Thymus (tissue), 11 donors: ENCODE measurements at regions not wholly inside any gene's neighbourhood (a gene's known extent, or its start where the extent isn't known, plus 50 kb on each side); places are given as distances from the start of the nearest gene placed in this dataset.

Experiments used
- DNase-seq, 9 donors: peaks; one replicate each; pipeline ENCODE4 v3.0.0-alpha.2; 2013; ENCODE audit warnings: low spot score in 9 of 9, low read depth in 6 of 9, missing footprints in 1 of 9
- H3K27ac ChIP-seq, 2 donors: one replicate each; pipeline ENCODE4 v1.5.1; 2013; ENCODE audit warnings: control low read depth in 1 of 2, low read depth in 1 of 2, low read length in 1 of 2, mild to moderate bottlenecking in 1 of 2, moderate library complexity in 1 of 2
- H3K27me3 ChIP-seq, 2 donors: one replicate each; pipeline ENCODE4 v1.5.1; 2013; ENCODE audit warnings: low read length in 1 of 2; ENCODE audit not compliant: control insufficient read depth in 2 of 2, insufficient read depth in 1 of 2
- H3K36me3 ChIP-seq, 2 donors: one replicate each; pipeline ENCODE4 v1.5.1; 2013; ENCODE audit warnings: low read length in 1 of 2, mild to moderate bottlenecking in 1 of 2, moderate library complexity in 1 of 2; ENCODE audit not compliant: control insufficient read depth in 2 of 2, insufficient read depth in 2 of 2
- H3K4me1 ChIP-seq, 2 donors: one replicate each; pipeline ENCODE4 v1.5.1; 2013; ENCODE audit warnings: low read length in 2 of 2; ENCODE audit not compliant: control insufficient read depth in 2 of 2, insufficient read depth in 2 of 2
- H3K4me3 ChIP-seq, 2 donors: one replicate each; pipeline ENCODE4 v1.5.1; 2013; ENCODE audit warnings: low read length in 2 of 2, control low read depth in 1 of 2, mild to moderate bottlenecking in 1 of 2
- H3K9me3 ChIP-seq, 2 donors: one replicate each; pipeline ENCODE4 v1.5.1; 2013; ENCODE audit warnings: low read length in 1 of 2, mild to moderate bottlenecking in 1 of 2; ENCODE audit not compliant: control insufficient read depth in 2 of 2, insufficient read depth in 1 of 2
- WGBS: extraction: QIAGEN DNeasy Blood & Tissue Kit; methylation state at CpG from one replicate; pipeline ENCODE4 v1.1.7; 2013; 5-methylcytosine and 5-hydroxymethylcytosine counted together
- donor health status: healthy.

GRCh38 chr15:67892559-67893377, 52.9 kb upstream of the RNU6-1 start:
- no peaks in the 10 kb centered on the region for H3K4me1 ChIP-seq
- H3K4me3 ChIP-seq, result no peak overlapping the region
- DNase-seq, result no peak
- 96% methylated on average over 2 of the region's 2 CpGs for WGBS
- H3K27ac ChIP-seq, result no peak overlapping the region
- H3K9me3 ChIP-seq, result peaks cover 0 to 9% of the 10 kb centered on the region in 2 donors
- no peaks in the 10 kb centered on the region for H3K36me3 ChIP-seq
- no peaks in the 10 kb centered on the region for H3K27me3 ChIP-seq

- Histone ChIP-seq H3K4me3 (no peak overlapping the region), H3K4me1 (no peaks in the 10 kb centered on the region), H3K9me3 (peaks cover 0 to 9% of the 10 kb centered on the region in 2 donors), H3K27me3 (no peaks in the 10 kb centered on the region), H3K27ac (no peak overlapping the region), H3K36me3 (no peaks in the 10 kb centered on the region)
- no peak for DNase-seq
Measured at GRCh38 chr15:67895237-67895636, 55.4 kb upstream of the RNU6-1 start.

GRCh38 chr15:67897646-67898339, 57.9 kb upstream of the RNU6-1 start:
- WGBS, result 95% methylated on average over 3 of the region's 3 CpGs
- Histone ChIP-seq H3K4me3 (no peak overlapping the region), H3K27ac (no peak overlapping the region), H3K27me3 (no peaks in the 10 kb centered on the region), H3K36me3 (no peaks in the 10 kb centered on the region), H3K9me3 (peaks cover 0 to 4% of the 10 kb centered on the region in 2 donors), H3K4me1 (no peaks in the 10 kb centered on the region)
- no peak for DNase-seq

DNA sequence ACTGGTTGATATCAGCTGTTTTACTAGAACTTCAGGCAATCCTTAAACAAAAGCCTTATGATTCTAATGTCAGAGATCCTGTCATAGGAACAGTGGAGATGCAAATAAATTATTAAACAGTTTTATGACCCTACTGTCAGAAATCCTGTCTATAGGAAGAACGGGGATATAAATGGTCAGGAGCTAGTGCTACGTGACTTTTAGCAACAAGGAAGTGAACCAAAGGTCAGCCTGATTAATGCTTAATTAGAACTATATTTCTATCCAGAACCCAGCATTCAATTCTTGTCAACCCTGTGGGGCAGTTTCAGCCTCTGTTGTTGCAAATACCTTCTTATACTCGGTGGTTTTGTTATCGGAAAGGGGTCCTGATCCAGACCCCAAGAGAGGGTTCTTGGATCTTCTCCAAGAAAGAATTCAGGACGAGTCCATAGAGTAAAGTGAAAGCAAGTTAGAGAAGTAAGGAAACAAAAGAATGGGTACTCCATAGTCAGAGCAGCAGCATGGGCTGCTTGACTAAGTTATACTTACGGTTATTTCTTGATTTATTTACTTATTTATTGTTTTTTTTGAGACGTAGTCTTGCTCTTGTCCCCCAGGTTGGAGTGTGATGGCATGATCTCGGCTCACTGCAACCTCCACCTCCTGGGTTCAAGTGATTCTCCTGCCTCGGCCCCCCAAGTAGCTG, 59.9 kb upstream of the RNU6-1 start:
- DNase-seq, result no peak
- Histone ChIP-seq H3K27me3 (no peaks in the 10 kb centered on the region), H3K9me3 (no peaks in the 10 kb centered on the region), H3K36me3 (no peaks in the 10 kb centered on the region), H3K4me1 (no peaks in the 10 kb centered on the region), H3K27ac (no peak overlapping the region), H3K4me3 (no peak overlapping the region)
- 95% methylated on average over 9 of the region's 9 CpGs for WGBS

GRCh38 chr15:67900621-67901147, 60.8 kb upstream of the RNU6-1 start:
- Histone ChIP-seq H3K27ac (no peak overlapping the region), H3K9me3 (no peaks in the 10 kb centered on the region)
- 96% methylated on average over 2 of the region's 2 CpGs for WGBS

GRCh38 chr15:67901922-67902321, 62.1 kb upstream of the RNU6-1 start:
- Histone ChIP-seq H3K27ac (no peak overlapping the region), H3K27me3 (no peaks in the 10 kb centered on the region), H3K4me1 (no peaks in the 10 kb centered on the region), H3K36me3 (no peaks in the 10 kb centered on the region), H3K9me3 (no peaks in the 10 kb centered on the region), H3K4me3 (no peak overlapping the region)
- no peak for DNase-seq
- WGBS, result 98% methylated on average over 1 of the region's 1 CpG

More at GRCh38 chr15:67900621-67901147, 60.8 kb upstream of the RNU6-1 start:
- no peaks in the 10 kb centered on the region for H3K4me1 ChIP-seq
- no peak for DNase-seq
- no peaks in the 10 kb centered on the region for H3K27me3 ChIP-seq
- H3K36me3 ChIP-seq, result no peaks in the 10 kb centered on the region
- no peak overlapping the region for H3K4me3 ChIP-seq

DNA sequence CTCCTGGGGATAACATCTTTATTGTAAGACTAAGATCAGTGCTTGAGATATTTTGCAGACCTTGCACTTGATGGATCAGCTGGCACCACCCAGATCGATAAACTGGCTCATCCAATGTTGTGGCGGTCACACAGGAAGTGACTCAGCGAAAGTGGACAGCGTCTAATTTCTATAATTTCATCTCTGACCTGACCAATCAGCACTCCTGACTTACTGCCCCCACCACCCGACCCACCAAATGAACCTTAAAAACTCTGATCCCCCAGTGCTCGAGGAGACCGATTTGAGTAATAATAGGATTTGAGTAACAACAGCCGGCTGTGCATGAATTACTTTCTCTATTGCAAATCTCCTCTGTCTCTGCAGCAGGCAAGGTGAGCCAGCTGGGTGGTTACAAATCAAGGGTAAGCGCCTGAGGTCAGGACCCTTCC, 62.7 kb upstream of the RNU6-1 start:
- no peaks in the 10 kb centered on the region for H3K9me3 ChIP-seq
- H3K4me3 ChIP-seq, result no peak overlapping the region
- H3K27me3 ChIP-seq, result no peaks in the 10 kb centered on the region
- DNase-seq, result no peak
- no peaks in the 10 kb centered on the region for H3K36me3 ChIP-seq
- WGBS, result 96% methylated on average over 9 of the region's 9 CpGs
- no peak overlapping the region for H3K27ac ChIP-seq
- H3K4me1 ChIP-seq, result no peaks in the 10 kb centered on the region

DNA sequence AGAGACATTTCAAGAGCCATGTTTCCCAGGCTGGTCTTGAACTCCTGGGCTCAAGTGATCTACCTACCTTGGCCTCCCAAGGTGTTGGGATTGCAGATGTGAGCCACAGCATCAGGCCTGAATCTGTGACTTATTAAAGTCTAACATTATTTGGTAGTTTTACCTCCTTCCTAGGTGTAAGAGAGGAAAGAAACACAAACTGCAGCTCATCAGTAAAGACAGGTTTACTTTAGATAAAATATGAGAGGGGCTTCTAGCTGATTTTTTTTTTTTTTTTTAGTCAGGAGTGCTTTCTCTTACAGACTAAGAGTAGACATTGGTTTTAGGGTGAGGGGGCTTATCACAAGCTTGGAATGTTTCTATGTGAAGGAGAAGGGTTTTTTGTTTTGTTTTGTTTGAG, 63.9 kb upstream of the RNU6-1 start:
- no peak for DNase-seq
- no peaks in the 10 kb centered on the region for H3K27me3 ChIP-seq
- H3K9me3 ChIP-seq, result no peaks in the 10 kb centered on the region
- H3K27ac ChIP-seq, result no peak overlapping the region
- H3K4me3 ChIP-seq, result no peak overlapping the region
- no peaks in the 10 kb centered on the region for H3K36me3 ChIP-seq
- no peaks in the 10 kb centered on the region for H3K4me1 ChIP-seq

- WGBS, result 96% methylated on average over 1 of the region's 1 CpG
- H3K27me3 ChIP-seq, result no peaks in the 10 kb centered on the region
- peaks cover 2 to 12% of the 10 kb centered on the region in 2 donors for H3K9me3 ChIP-seq
- no peak overlapping the region for H3K4me3 ChIP-seq
- H3K27ac ChIP-seq, result no peak overlapping the region
- DNase-seq, result no peak
- H3K36me3 ChIP-seq, result no peaks in the 10 kb centered on the region
- H3K4me1 ChIP-seq, result no peaks in the 10 kb centered on the region
Measured at GRCh38 chr15:67905628-67906027, 65.8 kb upstream of the RNU6-1 start.
